Renal pelvis (tissue), 1 donor: ENCODE measurements at regions not wholly inside any gene's neighbourhood (a gene's known extent, or its start where the extent isn't known, plus 50 kb on each side); places are given as distances from the start of the nearest gene placed in this dataset.
A peak's percentile ranks its signal among the peaks of the same experiment; 100 is the strongest.
"Not testable (repeated sequence)": the region's sequence is repeated elsewhere in the genome, so short reads cannot be mapped to it uniquely, and the experiment has no call there.

Experiments used
- DNase-seq: peaks from one replicate; pipeline ENCODE4 v3.0.0-alpha.2; 2013

- no peak for DNase-seq
Measured at GRCh38 chr1:221256773-221257172, 377.5 kb downstream of the HLX start.

- DNase-seq, result not testable (repeated sequence)
Measured at GRCh38 chr1:221257548-221257947, 378.3 kb downstream of the HLX start.

GRCh38 chr1:221262677-221263076, 383.4 kb downstream of the HLX start:
- not testable (repeated sequence) for DNase-seq

GRCh38 chr1:221263831-221264767, 384.9 kb downstream of the HLX start:
- DNase-seq, result peak; percentile 60

GRCh38 chr1:221264848-221265247, 385.6 kb downstream of the HLX start:
- no peak for DNase-seq

- no peak for DNase-seq
Measured at GRCh38 chr1:221268295-221268694, 389.1 kb downstream of the HLX start.

GRCh38 chr1:221271701-221272100, 392.5 kb downstream of the HLX start:
- DNase-seq, result no peak

GRCh38 chr1:221272940-221273339, 393.7 kb downstream of the HLX start:
- no peak for DNase-seq

GRCh38 chr1:221274373-221274772, 395.1 kb downstream of the HLX start:
- peak; percentile 36 for DNase-seq

- DNase-seq, result no peak
Measured at GRCh38 chr1:221276896-221277409, 397.7 kb downstream of the HLX start.

- DNase-seq, result no peak
Measured at GRCh38 chr1:221279146-221279545, 399.9 kb downstream of the HLX start.

- DNase-seq, result no peak
Measured at GRCh38 chr1:221283532-221283931, 404.3 kb downstream of the HLX start.

GRCh38 chr1:221284028-221284427, 404.8 kb downstream of the HLX start:
- peak; percentile 65 for DNase-seq

GRCh38 chr1:221284991-221285390, 405.7 kb downstream of the HLX start:
- DNase-seq, result not testable (repeated sequence)

GRCh38 chr1:221285458-221286210, 406.4 kb downstream of the HLX start:
- DNase-seq, result not testable (repeated sequence)

- no peak for DNase-seq
Measured at GRCh38 chr1:221286399-221286798, 407.2 kb downstream of the HLX start.

- no peak for DNase-seq
Measured at GRCh38 chr1:221289103-221289502, 409.9 kb downstream of the HLX start.

- DNase-seq, result no peak
Measured at GRCh38 chr1:221290669-221291068, 411.4 kb downstream of the HLX start.

GRCh38 chr1:221291113-221291512, 411.9 kb downstream of the HLX start:
- no peak for DNase-seq

- no peak for DNase-seq
Measured at GRCh38 chr1:221292652-221293051, 413.4 kb downstream of the HLX start.

- no peak for DNase-seq
Measured at GRCh38 chr1:221294242-221294641, 415.0 kb downstream of the HLX start.

GRCh38 chr1:221302357-221302756, 423.1 kb downstream of the HLX start:
- DNase-seq, result no peak

- DNase-seq, result no peak
Measured at GRCh38 chr1:221302810-221303209, 423.6 kb downstream of the HLX start.
